ENCODE measurements at regions not wholly inside any gene's neighbourhood (a gene's known extent, or its start where the extent isn't known, plus 50 kb on each side); places are given as distances from the start of the nearest gene placed in this dataset.

GRCh38 chr14:71472356-71473340, 459.6 kb upstream of the RGS6 start:
- no peak overlapping the region for H3K4me3 ChIP-seq (ENCODE audit: low read length)
- no peak for DNase-seq (ENCODE audit: low read depth)
- TF ChIP-seq, protein P1, sequence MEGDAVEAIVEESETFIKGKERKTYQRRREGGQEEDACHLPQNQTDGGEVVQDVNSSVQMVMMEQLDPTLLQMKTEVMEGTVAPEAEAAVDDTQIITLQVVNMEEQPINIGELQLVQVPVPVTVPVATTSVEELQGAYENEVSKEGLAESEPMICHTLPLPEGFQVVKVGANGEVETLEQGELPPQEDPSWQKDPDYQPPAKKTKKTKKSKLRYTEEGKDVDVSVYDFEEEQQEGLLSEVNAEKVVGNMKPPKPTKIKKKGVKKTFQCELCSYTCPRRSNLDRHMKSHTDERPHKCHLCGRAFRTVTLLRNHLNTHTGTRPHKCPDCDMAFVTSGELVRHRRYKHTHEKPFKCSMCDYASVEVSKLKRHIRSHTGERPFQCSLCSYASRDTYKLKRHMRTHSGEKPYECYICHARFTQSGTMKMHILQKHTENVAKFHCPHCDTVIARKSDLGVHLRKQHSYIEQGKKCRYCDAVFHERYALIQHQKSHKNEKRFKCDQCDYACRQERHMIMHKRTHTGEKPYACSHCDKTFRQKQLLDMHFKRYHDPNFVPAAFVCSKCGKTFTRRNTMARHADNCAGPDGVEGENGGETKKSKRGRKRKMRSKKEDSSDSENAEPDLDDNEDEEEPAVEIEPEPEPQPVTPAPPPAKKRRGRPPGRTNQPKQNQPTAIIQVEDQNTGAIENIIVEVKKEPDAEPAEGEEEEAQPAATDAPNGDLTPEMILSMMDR (conservative IDR thresholded peaks at IDR 0.05; ENCODE audit: low read depth, low read length), result no peak

DNA sequence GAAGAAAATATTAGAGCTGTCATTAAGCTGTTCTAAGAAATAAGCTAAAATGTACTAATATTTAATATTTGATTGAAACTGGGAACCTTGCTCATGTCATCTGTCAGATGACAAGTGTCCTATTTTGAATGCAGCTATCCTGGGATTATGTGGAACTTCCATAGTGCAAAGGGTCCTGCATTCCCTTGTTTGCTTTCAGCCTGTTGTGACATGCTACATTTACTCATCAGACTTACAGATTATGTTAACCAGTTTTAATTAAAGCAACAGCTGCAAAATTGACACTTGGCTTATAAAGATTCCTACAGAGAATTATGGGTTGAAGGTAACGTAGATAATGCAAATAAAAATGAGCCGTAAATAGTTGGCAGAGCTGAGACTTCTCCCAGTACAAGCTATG, 458.4 kb upstream of the RGS6 start:
- TF ChIP-seq, protein P1 (conservative IDR thresholded peaks at IDR 0.05; ENCODE audit: low read depth, low read length), result no peak
- DNase-seq (ENCODE audit: low read depth), result no peak
- H3K4me3 ChIP-seq (ENCODE audit: low read length), result no peak overlapping the region

DNA sequence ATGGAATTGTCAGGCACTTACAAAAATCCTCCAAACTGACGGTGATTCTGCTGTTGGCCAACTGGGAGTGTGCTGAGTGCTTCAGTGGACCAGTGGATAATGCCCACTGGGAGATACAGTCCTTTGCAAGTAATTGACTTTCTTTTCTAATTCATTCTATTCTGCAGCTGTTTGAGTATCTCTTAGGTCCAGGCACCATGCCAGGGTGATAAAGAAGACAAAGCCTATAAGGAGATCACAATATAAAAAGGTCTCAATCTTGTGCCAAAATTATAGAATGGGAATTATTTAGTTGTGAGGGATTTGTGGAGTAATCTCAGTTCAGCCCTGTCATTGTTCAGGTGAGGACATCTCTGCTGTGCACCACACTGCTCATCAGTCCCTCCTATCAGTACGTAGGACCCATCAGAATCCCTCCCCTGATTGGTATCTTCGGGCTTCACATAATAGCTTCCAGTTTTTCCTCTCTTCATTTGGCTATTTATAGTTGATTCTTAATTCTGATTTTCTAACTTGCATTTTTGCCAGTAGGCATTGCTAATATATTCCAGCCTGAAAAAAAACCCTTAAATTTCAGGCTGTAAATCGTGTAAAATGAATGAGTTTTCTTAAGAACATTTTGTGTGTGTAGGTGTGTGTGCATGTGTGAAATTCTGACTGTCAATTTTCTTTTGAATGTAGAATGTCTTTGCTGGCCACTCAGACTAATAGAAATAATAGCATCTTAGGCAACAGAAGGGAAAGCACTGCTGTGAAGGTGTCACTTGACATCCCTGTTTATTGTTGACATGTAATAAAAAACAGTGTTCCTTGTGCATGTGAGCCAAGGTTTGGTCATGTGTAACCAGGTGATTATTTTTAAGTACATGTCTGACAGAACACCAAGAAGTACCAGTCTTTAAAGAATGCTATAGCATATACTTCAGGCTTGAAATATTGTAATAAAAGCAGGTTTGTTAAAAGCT, 457.6 kb upstream of the RGS6 start:
- TF ChIP-seq, protein P1 (conservative IDR thresholded peaks at IDR 0.05; ENCODE audit: low read depth, low read length), result no peak
- no peak for DNase-seq (ENCODE audit: low read depth)
- H3K4me3 ChIP-seq (ENCODE audit: low read length), result no peak overlapping the region

DNA sequence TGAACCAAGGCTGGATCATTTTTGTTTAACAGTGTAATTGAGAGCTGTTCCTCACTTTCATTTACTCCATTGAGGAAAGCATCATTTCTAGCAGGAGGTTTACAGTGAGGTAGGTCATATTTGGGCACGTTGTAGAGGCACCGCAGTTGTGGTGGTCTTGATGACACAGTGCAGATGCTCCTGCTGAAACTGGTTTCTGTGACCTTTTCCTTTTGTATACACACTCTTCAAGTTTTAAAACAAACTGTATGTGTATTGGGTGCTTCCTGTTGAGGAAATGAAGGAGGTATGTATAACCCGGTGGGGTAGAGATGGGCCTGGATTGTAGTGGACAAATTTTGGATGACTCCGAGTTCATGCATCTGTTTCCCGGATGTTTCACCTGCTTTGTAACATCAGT, 456.3 kb upstream of the RGS6 start:
- TF ChIP-seq, protein P1 (conservative IDR thresholded peaks at IDR 0.05; ENCODE audit: low read depth, low read length), result no peak
- no peak overlapping the region for H3K4me3 ChIP-seq (ENCODE audit: low read length)
- DNase-seq (ENCODE audit: low read depth), result no peak

DNA sequence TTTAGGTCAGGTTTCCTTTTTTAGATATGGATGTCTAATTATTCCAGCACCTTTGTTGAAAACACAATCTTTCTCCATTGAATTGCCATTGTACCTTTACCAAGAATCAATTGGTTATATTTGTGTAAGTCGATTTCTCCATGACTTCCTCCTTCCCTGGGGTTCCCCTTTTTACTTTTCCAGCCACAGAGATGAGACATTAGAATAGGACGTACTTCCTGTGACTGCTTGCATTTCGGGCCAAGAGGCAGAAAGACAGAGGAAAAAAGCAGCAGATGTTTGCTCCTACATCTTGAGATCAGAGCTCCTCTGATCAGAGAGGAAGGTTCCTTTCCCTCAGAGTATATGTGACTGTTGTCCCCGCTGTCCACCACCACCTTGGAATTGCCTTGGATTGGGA, 453.7 kb upstream of the RGS6 start:
- no peak for DNase-seq (ENCODE audit: low read depth)
- TF ChIP-seq, protein P1 (conservative IDR thresholded peaks at IDR 0.05; ENCODE audit: low read depth, low read length), result no peak
- no peak overlapping the region for H3K4me3 ChIP-seq (ENCODE audit: low read length)

- DNase-seq (ENCODE audit: low read depth), result no peak
- TF ChIP-seq, protein P1 (conservative IDR thresholded peaks at IDR 0.05; ENCODE audit: low read depth, low read length), result no peak
- no peak overlapping the region for H3K4me3 ChIP-seq (ENCODE audit: low read length)
Measured at GRCh38 chr14:71481021-71481654, 451.1 kb upstream of the RGS6 start.
